K562 (cell line): ENCODE measurements at regions not wholly inside any gene's neighbourhood (a gene's known extent, or its start where the extent isn't known, plus 50 kb on each side); places are given as distances from the start of the nearest gene placed in this dataset.

Experiments
- CBX3 ChIP-seq, 2 experiments: IDR thresholded peaks; 1 replicate in 1 of 2; 2 replicates in 1 of 2; pipeline ENCODE4 v1.6.1; 2012; ENCODE audit warnings: inconsistent platforms in 2 of 2, low read length in 2 of 2, borderline replicate concordance in 1 of 2, control low read depth in 1 of 2
- CREB1 ChIP-seq, 2 experiments: sonication (generic) in 1 of 2; formaldehyde crosslinking in 1 of 2; IDR thresholded peaks; 2 replicates each; pipeline versions ENCODE4 v1.6.1 to v1.8.0; 2012 to 2022; ENCODE audit warnings: inconsistent platforms in 1 of 2, mild to moderate bottlenecking in 1 of 2, missing genetic modification reagents in 1 of 2, moderate library complexity in 1 of 2
- CREM ChIP-seq: IDR thresholded peaks from 2 replicates; pipeline ENCODE4 v1.6.1; 2014; ENCODE audit warnings: antibody characterized with exemption, low read depth
- DNMT1 ChIP-seq: fragments of 450-650 bp; IDR thresholded peaks from 2 replicates; pipeline ENCODE4 v1.6.1; 2016; ENCODE audit warnings: antibody characterized with exemption, mild to moderate bottlenecking
- ELF1 ChIP-seq: fragments of 200-800 bp; sonication (Bioruptor generic); IDR thresholded peaks from 2 replicates; pipeline ENCODE4 v1.6.1; 2016; ENCODE audit warnings: missing genetic modification characterization, missing compliant biosample characterization
- FOXM1 ChIP-seq, 2 experiments: fragments of 450-650 bp in 1 of 2; sonication (generic) in 1 of 2; formaldehyde crosslinking in 1 of 2; IDR thresholded peaks; 2 replicates each; pipeline versions ENCODE4 v1.6.1 to v1.9.0; 2017 to 2022; ENCODE audit warnings: low read depth in 2 of 2, mild to moderate bottlenecking in 2 of 2, missing genetic modification reagents in 1 of 2, moderate library complexity in 1 of 2
- IRF9 ChIP-seq: fragments of 450-650 bp; IDR thresholded peaks from 2 replicates; pipeline ENCODE4 v1.6.1; 2016; ENCODE audit warnings: missing biosample characterization, missing genetic modification characterization
- KAT8 ChIP-seq: fragments of 450-650 bp; IDR thresholded peaks from 2 replicates; pipeline ENCODE4 v1.6.1; 2016; ENCODE audit warnings: low read depth, mild to moderate bottlenecking
- NFE2 ChIP-seq: IDR thresholded peaks from 2 replicates; pipeline ENCODE4 v1.6.1; 2014; ENCODE audit warnings: antibody characterized with exemption, low read depth
- NRF1 ChIP-seq, 2 experiments: fragments of 450-650 bp; IDR thresholded peaks in 1 of 2; conservative IDR thresholded peaks in 1 of 2; 2 replicates each; pipeline ENCODE4 v1.6.1; 2014; ENCODE audit warnings: mild to moderate bottlenecking in 2 of 2
- PHB2 ChIP-seq: fragments of 450-650 bp; IDR thresholded peaks from 2 replicates; pipeline ENCODE4 v1.6.1; 2017; ENCODE audit warnings: low read depth
- RBM15 ChIP-seq: fragments of 200-400 bp; formaldehyde crosslinking; IDR thresholded peaks from 2 replicates; pipeline ENCODE4 v1.6.1; 2018; ENCODE audit warnings: mild to moderate bottlenecking, low read length, moderate library complexity; ENCODE audit not compliant: insufficient read depth
- RFX1 ChIP-seq: fragments of 450-650 bp; IDR thresholded peaks from 2 replicates; pipeline ENCODE4 v1.6.1; 2016; ENCODE audit warnings: mild to moderate bottlenecking, moderate library complexity
- SMAD1 ChIP-seq: fragments of 150-350 bp; IDR thresholded peaks from 2 replicates; pipeline ENCODE4 v1.6.1; 2014; ENCODE audit warnings: low read length, low read depth; ENCODE audit not compliant: partially characterized antibody
- ZFX ChIP-seq: sonication (generic); formaldehyde crosslinking; IDR thresholded peaks from 2 replicates; pipeline ENCODE4 v1.8.0; 2022; ENCODE audit warnings: mild to moderate bottlenecking, missing genetic modification reagents, moderate library complexity
- ZHX1 ChIP-seq: fragments of 150-350 bp; conservative IDR thresholded peaks from 2 replicates; pipeline ENCODE4 v1.6.1; 2014; ENCODE audit warnings: low read length
- ZNF655 ChIP-seq: fragments of 250-450 bp; sonication (Bioruptor Pico); IDR thresholded peaks from 2 replicates; pipeline ENCODE4 v1.5.0; 2021
- ZNF766 ChIP-seq: fragments of 200-800 bp; sonication (Bioruptor generic); conservative IDR thresholded peaks from 2 replicates; pipeline ENCODE4 v1.6.1; 2016; ENCODE audit warnings: missing genetic modification characterization, missing compliant biosample characterization
- TF ChIP-seq, protein P1 (sequence below), 2 experiments: fragments of 450-650 bp in 1 of 2; sonication (generic) in 1 of 2; formaldehyde crosslinking in 1 of 2; IDR thresholded peaks in 1 of 2; conservative IDR thresholded peaks in 1 of 2; 2 replicates each; pipeline versions ENCODE4 v1.6.1 to v1.8.1; 2016 to 2023; ENCODE audit warnings: mild to moderate bottlenecking in 2 of 2, moderate library complexity in 2 of 2, inconsistent platforms in 1 of 2, missing genetic modification reagents in 1 of 2
- TF ChIP-seq, protein P2 (sequence below): sonication (generic); formaldehyde crosslinking; IDR thresholded peaks from 2 replicates; pipeline ENCODE4 v1.8.0; 2022; ENCODE audit warnings: mild to moderate bottlenecking, missing genetic modification reagents

DNA sequence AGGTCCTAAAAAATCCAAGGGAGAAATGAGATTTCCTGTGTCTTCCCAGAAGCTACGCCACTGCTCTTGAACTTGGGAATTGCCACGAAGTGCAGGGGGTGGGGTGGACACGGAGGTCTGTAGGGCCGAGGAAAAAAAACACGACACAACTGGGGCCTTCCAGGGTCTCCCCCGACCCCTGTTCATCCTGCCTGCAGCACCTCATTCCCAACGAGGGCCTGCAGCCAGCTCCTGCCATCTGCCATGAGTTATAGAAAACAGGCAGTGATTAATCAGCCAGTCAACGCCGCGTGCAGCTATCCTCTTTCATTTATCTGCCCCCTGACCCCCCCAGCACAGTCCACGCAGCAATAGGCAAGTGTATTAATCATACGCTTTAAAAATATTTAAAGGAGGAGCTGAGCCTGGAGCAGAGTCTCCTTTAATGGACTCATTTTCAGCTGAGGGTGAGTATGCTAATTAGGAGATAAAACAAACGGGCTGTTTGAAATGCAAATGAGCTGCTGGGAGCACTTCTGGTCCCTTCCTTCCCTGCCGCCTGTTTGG, 209.9 kb downstream of the TFCP2L1 start (continued):
- 0 out of 2 replicates have a peak, but pooled peaks have one; percentile 7 for TF ChIP-seq IRF9 (tag)
- TF ChIP-seq, protein P1, sequence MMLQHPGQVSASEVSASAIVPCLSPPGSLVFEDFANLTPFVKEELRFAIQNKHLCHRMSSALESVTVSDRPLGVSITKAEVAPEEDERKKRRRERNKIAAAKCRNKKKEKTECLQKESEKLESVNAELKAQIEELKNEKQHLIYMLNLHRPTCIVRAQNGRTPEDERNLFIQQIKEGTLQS (IDR thresholded peaks at IDR 0.05) = no peak
- TF ChIP-seq, protein P1 (CRISPR knock-in tag; conservative IDR thresholded peaks at IDR 0.05) = peak; percentile 80
- no peak for TF ChIP-seq FOXM1 (IDR thresholded peaks at IDR 0.05; ENCODE audit: low read depth)
- TF ChIP-seq FOXM1 (CRISPR knock-in tag; IDR thresholded peaks at IDR 0.05; ENCODE audit: low read depth) = no peak; the same call in 1 of the 2 replicates
- no peak for TF ChIP-seq RFX1
- peak; percentile 58; the same call in 1 of the 2 replicates for TF ChIP-seq ZNF655
- TF ChIP-seq NFE2 = peak; percentile 44
- 0 out of 2 replicates have a peak, but pooled peaks have one; percentile 47 for TF ChIP-seq ZHX1
- TF ChIP-seq CREM = peak; percentile 82
- no peak for TF ChIP-seq KAT8
- TF ChIP-seq SMAD1 = peak; percentile 99
- no peak for TF ChIP-seq NRF1 (conservative IDR thresholded peaks at IDR 0.05 in 1 of 2, IDR thresholded peaks at IDR 0.05 in 1 of 2)
- peak in 1 of 2 experiments; percentile 80; a peak in 2 of 3 replicates for TF ChIP-seq CBX3 (IDR thresholded peaks at IDR 0.05; ENCODE audit: borderline replicate concordance in 1 of 2, low read length in 2 of 2)
- no peak for TF ChIP-seq DNMT1
- no peak for TF ChIP-seq PHB2
- TF ChIP-seq ZFX (CRISPR knock-in tag) = peak; percentile 23; the same call in 1 of the 2 replicates
- TF ChIP-seq RBM15 = no peak
- no peak for TF ChIP-seq ELF1
- TF ChIP-seq, protein P2, sequence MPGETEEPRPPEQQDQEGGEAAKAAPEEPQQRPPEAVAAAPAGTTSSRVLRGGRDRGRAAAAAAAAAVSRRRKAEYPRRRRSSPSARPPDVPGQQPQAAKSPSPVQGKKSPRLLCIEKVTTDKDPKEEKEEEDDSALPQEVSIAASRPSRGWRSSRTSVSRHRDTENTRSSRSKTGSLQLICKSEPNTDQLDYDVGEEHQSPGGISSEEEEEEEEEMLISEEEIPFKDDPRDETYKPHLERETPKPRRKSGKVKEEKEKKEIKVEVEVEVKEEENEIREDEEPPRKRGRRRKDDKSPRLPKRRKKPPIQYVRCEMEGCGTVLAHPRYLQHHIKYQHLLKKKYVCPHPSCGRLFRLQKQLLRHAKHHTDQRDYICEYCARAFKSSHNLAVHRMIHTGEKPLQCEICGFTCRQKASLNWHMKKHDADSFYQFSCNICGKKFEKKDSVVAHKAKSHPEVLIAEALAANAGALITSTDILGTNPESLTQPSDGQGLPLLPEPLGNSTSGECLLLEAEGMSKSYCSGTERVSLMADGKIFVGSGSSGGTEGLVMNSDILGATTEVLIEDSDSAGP (CRISPR knock-in tag) = no peak
- TF ChIP-seq ZNF766 (CRISPR knock-in tag) = no peak
- TF ChIP-seq CREB1 (IDR thresholded peaks at IDR 0.05) = peak; percentile 86
- no peak; the same call in 1 of the 2 replicates for TF ChIP-seq CREB1 (CRISPR knock-in tag; IDR thresholded peaks at IDR 0.05)
